ENCODE measurements at regions not wholly inside any gene's neighbourhood (a gene's known extent, or its start where the extent isn't known, plus 50 kb on each side); places are given as distances from the start of the nearest gene placed in this dataset.
A peak's percentile ranks its signal among the peaks of the same experiment; 100 is the strongest.
"Not testable (repeated sequence)": the region's sequence is repeated elsewhere in the genome, so short reads cannot be mapped to it uniquely, and the experiment has no call there.

DNA sequence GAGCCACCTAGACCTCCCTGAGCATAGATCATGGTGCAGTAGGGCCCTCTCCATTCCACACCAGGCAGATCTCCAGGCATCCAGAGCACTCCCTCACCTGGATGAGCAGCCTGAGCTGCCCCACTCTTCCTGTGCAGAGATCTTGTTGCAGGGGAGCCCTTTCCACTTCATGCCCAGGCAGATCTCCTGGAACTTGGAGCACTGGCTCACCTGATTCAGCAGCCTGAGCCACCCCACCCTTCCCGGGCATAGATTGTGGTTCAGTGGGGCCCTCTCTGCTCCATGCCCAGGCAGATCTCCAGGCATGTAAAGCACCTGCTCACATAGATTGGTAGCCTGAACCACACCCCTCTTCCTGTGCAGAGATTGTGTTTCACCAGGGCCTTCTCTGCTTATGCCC is 78.0 kb downstream of the SEC16B start:
- DNase-seq: no peak

DNA sequence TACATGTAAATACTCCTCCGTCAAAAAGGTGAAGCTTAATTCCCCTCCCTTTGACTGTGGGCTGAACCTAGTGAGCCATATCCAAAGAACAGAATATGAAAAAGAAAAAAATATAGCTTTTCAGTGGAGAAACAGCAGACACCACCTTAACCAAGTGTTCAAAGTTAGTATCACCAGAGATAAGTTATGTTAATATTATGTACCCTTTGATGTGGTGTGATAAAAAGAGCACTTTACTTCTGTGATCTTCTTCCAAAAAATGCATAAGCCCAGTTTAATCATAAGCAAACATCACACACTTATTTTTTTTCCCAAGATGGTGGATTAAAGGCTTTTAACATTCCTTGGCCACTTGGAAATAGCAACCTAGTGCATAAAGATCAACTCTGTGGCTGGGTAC is 79.4 kb downstream of the SEC16B start:
- DNase-seq: no peak

DNA sequence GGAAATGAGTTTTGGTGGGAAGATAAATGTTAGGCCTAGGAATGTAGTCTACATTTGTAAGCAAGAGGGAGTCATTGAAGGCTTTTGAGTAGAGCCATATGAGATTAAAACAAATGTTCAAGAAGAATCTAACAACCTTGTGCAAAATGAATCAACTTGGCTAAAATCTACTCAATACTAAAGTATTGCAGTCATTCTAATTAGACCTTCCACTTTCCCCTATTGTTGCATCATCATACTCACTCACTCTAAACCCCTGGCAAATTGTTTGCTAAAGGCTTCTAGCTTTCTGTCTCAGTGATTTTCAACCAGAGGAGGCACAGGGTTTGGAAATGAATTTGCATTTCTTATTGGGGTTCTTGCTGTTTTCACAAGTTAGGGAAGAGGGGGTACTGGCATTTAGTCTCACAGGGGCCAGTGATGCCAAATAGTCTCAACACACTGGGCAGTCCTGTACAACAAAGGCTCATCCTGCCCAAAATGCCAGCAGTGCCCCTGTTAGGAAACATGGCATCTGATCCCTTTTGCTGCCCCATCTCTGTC is 85.3 kb downstream of the SEC16B start:
- no peak for DNase-seq

DNA sequence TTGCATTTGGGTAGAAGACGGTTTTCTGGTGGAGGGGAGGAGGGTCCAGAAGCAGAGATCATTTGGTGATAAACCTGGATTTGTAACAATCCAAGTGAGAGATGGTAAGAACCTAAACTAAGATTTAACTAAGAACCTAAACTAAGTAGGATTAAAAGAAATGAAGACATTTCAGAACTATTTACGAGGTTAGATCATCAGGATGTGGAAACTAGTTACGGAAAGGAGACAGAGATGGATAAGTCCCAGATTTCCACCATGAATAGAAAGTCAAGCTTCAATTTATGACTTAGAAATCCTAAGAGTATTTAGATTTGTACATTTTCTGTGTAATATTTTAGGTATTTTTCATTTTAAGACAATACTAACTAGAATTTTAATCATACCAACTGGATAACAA is 86.3 kb downstream of the SEC16B start:
- DNase-seq: no peak

DNA sequence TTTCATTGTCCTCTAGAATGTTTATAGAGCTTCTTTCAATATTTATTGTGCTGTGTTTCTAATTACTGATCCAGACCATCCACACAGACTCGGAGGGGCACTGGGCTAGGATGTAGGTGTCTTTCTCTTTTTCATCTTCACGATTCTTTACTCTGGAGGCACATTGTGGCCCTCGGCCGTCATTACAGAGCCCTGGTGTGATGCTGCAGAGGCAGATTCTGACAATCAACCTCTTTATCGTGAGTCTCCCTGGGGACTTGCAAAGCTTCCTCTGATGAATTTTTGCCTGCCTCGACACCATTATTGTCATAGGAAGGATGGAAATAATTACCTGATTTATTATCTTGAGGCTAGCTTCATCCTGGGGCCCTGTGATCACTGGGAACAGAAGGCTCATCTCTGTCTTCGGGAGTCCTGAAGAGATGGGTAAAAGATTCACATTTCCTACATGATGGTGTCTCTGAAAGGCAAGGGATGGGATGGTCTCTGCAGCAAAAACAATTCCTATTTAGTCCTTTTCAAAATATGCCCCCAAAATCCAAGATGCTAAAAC is 89.4 kb downstream of the SEC16B start:
- DNase-seq: no peak

DNA sequence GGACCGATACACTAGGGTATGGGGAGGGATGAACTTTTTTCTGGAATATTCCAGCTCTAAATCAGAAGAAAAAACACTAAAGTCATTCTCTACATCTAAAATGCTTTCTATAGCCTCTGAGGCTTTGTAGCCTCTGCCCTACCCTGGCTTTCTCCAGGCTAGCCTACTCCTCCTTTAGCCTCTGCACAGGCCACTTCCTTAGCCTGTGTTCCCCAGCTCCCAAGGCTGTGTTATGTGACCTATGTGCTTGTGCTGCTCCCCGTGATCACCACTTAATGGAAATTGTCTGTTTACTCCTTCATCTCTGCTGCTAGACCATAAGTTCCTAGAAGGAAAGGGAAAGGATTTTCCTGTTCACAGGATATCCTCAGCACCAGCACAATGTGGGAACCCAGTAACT is 92.8 kb downstream of the SEC16B start:
- no peak for DNase-seq

DNA sequence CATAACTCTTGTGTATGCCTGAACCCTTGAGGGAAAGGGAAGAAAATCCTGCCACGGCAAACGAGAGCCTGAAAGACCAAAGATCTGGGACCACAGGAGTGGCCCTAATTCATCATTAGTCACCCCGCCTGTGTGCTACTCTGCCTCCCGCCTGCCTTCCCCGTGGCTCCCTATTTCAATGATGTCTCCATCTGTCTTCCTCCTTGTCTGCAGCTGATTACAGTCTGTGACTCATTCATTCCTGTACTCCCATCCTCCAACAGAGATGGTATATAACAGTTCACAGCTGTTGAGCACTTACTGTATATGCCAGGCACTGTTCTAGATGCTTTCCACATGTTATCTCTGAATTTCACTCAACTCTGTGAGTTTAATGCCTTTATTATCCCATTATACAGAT is 96.6 kb downstream of the SEC16B start:
- peak; percentile 96 for DNase-seq

DNA sequence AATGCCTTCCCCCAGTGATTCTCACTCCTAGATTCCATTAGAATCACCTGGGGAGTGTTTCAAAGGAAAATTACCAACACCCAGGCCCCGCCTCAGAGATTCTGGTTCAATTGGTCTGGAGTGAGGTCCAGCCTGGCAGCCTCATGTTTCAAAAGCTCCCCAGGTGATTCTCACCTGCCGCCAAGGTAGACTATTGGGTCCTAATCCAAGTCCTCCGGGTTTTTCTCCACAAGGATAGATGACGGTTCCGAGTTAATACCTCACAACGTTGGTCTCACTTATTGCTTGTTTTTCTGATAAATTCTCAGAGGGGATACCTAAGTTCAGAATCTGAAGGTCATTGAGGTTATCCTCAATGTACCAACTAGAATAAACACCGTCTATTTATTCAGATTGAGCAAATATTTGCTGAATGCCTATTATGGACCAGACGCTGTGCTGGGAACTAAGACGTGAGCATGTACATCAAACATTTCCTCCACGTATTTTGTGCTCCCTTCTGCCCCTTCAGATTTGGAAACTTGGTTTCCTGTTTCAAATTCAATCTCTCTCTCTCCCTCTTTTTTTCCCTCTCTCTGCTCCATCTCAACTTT is 97.5 kb downstream of the SEC16B start:
- no peak for DNase-seq

DNA sequence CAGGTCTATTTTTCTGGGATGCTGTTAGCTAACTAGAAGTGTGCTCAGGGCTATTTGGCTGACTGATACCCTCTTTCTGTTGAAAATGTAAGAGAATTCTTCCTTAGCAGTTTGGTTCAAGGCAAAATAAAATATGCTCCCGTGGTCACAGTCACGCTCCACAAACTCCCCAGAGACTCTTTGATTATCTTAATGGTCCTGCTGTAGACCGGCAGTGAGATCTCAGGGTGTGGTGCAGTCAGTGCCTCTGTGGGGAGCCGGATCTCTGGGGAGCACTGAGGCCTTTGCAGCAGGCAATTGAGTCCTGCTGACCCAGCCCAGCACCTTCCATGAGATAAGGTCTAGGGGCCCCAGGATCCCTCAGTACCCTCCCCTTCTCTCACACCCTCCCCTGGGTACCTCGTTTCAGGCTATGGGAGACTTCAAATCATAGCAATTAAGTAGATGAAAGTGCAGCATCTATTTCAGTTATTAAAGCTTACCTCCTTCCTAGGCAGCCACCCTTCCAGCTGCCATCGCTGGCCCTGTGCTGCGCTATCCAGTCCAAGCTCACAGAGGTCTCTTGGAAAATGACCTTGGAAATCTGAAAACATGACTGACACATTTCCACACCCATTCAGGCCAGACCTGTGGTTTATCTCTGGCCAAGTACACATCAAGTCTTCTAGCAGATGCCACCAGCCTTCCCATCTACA is 98.1 kb downstream of the SEC16B start:
- no peak for DNase-seq

DNA sequence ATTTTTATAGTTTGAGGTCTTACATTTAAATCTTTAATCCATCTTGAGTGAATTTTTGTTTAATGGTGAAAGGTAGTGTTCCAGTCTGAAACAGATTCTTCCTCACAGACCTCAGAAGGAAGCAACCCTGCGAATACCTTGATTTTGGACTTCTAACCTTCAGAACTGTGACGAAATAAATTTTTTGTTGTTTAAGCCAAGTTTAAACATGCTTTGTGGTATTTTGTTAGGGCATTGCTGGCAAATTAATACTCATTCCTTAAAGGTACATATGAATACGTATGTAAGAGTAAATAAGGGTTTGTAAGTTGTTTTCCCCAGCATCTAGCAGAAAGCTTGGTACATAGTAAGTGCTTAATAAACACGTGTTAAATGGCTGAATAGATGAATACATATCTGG is 100.3 kb downstream of the SEC16B start:
- DNase-seq: no peak

DNA sequence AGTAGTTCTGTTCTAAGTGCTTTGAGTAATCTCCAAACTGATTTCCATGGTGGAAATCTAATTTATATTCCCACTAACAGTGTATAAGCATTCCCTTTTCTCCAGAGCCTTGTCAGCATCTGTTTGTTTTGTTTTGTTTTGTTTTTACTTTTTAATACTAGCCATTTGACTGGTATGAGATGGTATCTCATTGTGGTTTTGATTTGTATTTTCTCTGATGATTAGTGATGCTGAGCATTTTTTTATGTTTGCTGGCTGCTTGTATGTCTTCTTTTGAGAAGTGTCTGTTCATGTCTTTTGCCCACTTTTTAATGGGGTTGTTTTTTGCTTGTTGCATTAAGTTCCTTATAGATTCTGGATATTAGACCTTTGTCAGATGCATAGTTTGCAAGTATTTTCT is 100.8 kb downstream of the SEC16B start:
- DNase-seq: not testable (repeated sequence)

DNA sequence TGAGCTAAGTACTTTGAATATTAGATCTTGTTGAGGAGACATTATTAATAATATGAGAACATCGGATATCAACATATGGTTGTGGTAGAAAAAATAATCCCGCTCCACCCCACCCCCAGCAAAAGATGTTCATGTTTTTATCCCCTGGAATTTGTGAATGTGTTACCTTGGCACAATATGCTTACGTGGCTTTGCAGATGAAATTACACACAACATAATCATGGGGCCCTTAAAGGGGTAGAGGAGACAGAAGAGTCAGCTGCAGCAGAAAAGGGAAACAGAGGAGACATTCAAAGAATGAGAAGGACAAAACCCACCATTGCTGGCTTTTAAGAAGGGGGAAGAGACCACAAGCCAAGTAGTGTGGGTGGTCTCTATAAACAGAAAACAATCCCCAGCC is 104.1 kb downstream of the SEC16B start:
- DNase-seq: no peak

DNA sequence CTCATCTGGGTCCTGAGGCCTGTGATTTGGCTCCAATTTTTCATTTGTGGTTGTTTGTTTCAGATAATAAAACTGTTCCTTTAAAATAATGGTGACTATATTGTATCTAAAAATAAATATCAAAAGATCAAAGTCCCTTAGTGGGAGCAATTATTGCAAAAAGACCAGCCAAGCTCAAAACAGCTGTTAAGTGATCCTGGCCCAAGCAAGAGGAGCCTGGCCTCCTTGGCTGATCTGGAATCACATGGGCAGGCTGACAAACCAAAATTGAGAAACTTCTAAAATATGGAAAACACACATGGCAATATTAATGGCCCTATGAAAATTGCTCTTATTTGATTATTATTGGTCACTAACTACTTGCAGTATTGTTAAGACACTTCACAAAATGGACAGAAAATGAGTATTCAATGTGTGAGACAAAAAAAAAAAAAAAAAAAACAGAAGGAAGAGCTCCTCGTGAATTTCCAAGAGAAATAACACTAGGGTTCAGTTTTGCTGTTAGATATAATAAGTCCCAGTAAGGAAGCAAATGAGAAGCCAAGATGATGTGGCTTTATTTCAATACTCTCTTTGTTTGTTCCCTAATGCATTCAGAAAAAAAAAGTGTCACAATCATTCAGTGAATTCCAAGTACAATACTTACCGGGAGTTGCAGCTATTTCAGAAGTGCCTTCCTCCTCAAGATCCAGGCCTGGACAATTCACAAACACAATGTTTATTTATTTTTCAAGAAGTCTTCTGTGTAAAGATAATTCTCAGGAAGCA is 105.1 kb downstream of the SEC16B start:
- DNase-seq: no peak

DNA sequence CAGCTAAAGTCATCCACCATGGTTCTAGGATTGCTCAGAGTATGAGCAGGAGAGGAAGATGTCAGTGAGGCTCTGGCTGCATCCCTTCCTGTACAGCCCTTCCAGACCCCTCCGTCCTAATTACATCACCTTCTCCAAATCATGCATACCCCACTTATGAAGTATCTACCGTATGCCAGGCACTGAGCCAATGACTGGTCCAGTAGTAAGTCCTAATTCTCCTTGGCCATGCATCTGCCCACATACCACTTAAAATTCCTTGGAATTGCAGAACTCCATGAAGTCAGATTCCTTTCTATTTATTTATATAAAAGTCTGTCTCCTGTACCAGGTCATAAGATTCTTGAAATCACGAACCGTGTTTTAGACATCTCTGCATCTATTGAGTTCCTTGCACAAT is 106.1 kb downstream of the SEC16B start:
- DNase-seq: peak; percentile 16

DNA sequence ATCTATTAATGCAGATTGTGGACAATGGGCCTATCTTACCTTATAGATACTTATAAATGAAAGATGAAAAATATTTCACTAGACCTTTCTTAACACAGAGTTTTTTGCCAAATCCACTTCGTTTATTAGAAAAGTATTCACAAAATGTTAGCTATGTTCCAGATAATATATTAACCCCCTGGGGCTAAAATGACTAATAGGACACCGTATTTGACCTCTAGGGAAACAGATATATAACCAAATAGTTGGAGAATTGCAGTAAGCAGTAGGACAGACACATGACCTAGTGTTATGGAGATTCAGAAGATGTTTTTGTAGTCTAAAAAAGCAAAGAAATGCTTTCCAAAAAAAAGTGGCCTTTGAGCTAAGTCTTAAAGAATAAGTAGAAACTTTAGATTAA is 106.9 kb downstream of the SEC16B start:
- no peak for DNase-seq

DNA sequence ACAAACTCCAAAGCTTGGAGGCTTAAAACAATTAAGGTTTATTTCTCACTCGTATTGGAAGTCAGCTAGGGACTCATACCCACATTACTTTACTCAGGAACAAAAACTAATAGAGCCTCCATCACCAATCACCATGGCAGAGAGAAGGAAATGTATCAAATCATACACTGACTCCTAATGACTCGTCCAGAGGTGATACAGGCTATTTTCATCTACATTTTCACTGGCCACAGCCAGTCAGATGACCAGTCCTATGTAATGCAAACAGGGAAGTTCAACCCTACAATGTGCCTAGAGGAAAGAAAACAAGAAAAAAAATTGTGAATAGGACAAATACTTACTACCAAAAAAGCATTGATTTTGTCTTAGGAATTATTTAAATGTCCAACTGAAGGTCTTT is 110.3 kb downstream of the SEC16B start:
- DNase-seq: no peak

DNA sequence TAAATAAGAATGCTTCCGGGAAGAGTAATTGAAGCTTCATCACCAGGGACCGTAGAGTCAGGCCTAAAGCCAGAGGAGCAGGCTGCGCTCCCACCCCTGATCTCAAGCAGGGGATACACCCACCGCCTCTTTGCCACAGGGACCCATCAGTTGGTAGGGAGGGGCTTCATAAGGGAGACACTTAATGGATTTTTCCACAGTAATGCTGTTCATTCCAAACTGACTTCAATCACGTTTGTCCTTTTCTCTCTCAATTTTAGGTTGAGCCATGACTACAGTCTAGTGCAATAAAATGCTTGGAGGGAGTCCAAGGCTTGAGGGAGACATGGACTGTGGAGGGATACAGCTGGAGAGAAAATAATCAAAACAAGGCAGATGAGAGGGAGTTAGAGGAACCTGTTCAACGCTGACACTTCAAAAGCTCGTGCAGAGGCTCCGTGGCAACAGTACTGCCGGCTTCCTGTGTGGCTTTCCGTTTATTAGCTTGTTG is 111.5 kb downstream of the SEC16B start:
- no peak for DNase-seq

DNA sequence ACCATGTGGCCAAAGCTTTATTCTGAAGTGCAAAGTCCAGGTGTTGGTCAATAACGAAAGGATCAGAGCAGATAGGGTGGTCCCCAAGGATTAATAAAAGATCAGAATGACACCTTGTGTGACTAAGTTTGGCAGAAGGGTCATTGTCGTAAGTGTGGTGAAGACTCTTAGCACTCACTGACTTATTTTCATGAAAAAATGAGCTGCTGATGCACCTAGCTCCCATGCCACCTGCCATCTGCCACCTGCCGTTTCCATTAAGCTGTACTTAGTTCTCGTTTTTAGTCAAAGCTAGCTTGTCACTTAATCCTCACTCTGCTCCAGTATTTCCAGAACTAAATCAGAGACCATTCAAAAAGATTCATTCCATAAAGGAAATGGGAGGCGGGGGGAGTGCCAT is 112.6 kb downstream of the SEC16B start:
- no peak for DNase-seq

DNA sequence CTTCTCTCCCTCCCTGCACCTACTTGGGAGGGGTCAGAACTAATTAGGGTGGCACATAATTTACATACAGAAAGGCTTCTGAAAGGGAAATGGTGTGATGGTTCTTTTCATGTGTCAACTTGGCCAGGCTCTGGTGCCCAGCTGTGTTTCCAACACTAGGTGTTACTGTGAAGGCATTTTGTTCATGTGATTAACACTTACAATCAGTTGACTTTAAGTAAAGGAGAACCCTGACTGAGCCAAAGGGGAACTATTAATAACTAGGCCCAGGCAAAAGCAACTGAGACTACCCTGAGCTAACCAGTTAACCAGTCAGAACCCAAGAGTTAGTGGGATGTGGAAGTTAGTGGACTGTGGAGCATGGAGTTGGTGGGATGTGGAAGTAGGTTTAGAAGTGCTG is 114.9 kb downstream of the SEC16B start:
- no peak for DNase-seq

DNA sequence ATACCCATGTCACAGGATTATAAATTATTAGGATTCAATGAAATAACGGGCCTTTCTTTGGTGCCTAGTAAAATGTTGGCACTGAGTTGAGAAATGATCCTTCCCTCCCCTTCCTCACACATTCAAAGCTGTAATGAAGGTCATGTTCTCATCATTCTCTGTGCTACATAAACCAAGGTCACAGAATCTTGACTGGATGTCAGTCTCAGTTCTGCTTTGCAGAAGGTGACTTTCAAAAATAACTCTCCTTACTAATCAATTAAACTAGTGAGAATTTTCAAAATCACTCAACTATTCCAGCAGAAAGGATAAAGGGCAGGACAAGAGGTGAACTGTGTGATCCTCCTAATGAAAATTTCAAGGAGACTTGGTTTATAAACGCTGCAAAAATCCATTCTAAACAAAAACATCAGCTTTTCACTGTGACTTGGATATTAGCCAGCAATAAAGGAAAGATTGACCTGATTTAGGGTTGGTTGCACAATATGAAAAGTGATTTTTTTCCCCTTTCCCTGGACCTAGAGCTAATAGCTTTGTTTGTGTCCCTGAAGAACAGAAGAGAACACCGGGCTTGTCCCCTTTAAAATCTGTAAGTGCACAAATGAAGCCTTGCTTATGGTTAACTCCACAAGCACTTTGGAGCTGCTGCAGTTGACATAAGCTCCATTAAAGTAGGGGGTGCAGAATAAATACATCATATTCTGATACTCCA is 120.1 kb downstream of the SEC16B start:
- DNase-seq: no peak

DNA sequence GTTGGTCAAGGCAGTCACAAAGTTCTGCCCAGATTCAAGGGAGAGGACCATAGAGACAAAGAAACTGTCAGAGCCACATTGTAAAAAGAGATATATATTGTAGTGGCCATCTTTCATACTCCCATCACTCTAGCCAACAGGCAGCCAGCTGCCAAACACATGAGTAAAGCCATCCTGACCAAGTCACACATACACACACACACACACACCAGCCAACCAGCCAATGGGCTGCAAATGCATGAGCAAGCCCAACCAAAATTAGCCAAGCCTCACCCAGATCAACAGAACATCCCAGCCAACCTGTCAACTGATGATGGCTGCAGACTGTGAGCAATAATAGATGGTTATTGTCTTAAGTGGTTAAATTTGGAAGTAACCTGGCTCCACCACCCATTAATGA is 120.7 kb downstream of the SEC16B start:
- DNase-seq: no peak

DNA sequence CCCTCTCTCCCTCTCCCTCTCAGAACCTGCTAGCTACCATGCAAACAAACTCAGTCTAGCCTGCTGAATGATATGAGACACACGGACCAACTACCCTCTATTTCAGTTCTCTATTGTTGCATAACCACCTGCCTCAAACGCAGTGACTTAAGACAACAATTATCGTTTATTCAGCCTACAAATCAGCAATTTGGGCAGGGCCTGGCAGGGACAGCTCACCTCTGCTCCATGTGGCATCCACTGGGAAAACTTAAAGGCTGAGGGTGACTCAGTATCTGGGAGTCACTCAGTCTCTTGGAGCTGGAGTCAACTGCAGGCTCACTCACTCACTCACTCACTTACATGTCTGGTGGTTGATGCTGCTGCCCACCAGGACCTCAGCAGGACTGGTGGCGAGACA is 121.3 kb downstream of the SEC16B start:
- no peak for DNase-seq

DNA sequence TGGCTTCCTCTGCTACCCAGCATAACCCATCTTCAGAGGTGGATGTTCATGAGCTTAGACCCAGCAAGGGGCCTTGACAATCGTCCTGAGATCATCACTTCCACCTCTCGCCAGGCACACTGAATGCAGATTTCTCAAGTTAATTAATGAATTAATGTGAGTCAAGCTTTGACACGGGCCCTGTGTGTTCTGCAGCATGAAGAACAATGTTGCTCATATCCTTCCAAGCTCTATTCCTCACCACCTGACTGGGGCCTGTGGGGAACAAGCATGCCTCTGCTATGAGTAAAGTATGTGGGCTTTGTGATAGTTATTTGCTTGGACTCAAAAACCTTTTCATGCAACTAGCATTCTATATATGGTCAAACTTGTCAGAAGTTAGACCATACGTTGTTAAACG is 122.0 kb downstream of the SEC16B start:
- DNase-seq: peak; percentile 59

All from NCI-H226 (cell line).